ENCODE measurements at regions not wholly inside any gene's neighbourhood (a gene's known extent, or its start where the extent isn't known, plus 50 kb on each side); places are given as distances from the start of the nearest gene placed in this dataset.
"Not testable (repeated sequence)": the region's sequence is repeated elsewhere in the genome, so short reads cannot be mapped to it uniquely, and the experiment has no call there.

DNA sequence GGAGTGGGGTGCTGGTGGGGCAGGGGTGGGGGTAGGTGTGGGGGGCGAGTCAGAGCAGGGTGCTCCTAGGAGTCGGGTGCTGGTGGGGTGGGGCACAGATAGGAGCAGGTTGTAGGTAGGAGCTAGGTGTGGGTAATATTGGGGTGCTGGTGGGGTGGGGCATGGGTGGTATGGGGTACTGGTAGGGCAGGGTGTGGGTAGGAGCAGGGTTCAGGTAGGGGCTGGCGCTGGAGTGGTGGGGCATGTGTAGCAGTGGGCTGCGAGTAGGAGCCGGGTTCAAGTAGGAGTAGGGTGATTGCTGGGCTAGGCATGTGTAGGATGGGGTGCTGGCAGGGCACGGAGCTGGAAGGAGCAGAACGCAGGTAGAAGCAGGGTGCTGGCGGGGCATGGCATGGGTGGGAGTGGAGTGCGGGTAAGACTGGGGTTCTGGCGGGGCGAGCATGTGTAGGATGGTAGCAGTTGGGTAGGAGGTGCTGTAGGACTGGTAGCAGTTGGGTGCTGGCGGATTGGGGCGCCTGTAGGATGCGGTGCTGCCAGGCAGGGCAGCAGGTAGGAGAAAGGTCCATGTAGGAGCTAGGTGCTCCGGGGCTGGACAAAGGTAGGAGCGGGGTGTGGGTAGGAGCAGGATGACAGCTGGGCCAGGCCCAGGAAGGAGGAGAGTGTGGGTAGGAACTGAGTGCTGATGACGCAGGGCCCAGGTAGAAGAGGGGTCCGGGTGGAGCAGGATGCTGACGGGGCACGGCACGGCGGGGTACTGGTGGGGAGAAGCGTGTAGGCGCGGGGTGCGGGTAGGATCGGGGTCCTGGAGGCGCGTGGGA, 105.5 kb upstream of the SIMC1 start:
- H3K4me3 ChIP-seq (ENCODE audit: low read depth in 1 of 2, low read length in 1 of 2): no peak overlapping the region
- TF ChIP-seq, protein P1, sequence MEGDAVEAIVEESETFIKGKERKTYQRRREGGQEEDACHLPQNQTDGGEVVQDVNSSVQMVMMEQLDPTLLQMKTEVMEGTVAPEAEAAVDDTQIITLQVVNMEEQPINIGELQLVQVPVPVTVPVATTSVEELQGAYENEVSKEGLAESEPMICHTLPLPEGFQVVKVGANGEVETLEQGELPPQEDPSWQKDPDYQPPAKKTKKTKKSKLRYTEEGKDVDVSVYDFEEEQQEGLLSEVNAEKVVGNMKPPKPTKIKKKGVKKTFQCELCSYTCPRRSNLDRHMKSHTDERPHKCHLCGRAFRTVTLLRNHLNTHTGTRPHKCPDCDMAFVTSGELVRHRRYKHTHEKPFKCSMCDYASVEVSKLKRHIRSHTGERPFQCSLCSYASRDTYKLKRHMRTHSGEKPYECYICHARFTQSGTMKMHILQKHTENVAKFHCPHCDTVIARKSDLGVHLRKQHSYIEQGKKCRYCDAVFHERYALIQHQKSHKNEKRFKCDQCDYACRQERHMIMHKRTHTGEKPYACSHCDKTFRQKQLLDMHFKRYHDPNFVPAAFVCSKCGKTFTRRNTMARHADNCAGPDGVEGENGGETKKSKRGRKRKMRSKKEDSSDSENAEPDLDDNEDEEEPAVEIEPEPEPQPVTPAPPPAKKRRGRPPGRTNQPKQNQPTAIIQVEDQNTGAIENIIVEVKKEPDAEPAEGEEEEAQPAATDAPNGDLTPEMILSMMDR (IDR thresholded peaks at IDR 0.05): no peak

DNA sequence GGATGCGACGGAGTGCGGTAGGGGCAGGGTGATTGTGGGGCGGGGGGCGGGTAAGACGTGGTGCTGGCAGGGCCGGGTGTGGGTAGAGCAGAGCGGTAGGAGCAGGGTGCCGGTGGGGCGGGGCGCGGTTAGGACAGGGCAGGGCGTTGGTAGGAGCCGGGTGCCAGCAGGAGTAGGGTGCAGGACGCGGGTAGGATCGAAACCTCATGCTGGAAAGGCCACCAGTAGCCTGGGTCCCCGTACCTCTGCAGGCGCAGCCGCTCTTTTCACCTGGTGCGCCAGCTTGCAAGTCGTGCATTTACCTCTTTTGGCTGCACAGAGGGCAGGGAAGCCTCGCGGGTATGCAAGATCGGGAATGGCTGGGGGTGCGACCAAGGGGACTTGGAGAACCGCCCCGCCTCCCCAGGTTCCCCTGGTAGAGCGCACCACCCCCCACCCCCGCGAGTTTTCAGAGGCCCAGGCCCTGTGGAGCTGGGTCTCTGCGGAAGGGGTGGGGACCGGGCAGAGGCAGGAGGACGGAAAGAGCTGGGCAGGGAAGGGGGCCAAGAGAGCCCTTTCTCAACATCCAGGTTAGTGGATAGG, 104.8 kb upstream of the SIMC1 start:
- Histone ChIP-seq H3K36me3 (no peaks in the 10 kb centered on the region), H3K27me3 (peaks cover 72% of the 10 kb centered on the region), H3K4me1 (ENCODE audit: control insufficient read depth in 1 of 2, insufficient read depth in 1 of 2, low read depth in 1 of 2, low read length in 1 of 2) (no peaks in the 10 kb centered on the region), H3K4me3 (ENCODE audit: low read depth in 1 of 2, low read length in 1 of 2) (no peak overlapping the region), H3K27ac (no peak overlapping the region), H3K9me3 (no peaks in the 10 kb centered on the region)
- TF ChIP-seq, protein P1 (IDR thresholded peaks at IDR 0.05): no peak

More for the DNA sequence above, 105.5 kb upstream of the SIMC1 start:
- H3K9me3 ChIP-seq: no peaks in the 10 kb centered on the region
- H3K4me1 ChIP-seq (ENCODE audit: control insufficient read depth in 1 of 2, insufficient read depth in 1 of 2, low read depth in 1 of 2, low read length in 1 of 2): no peaks in the 10 kb centered on the region
- H3K27ac ChIP-seq: no peak overlapping the region
- H3K36me3 ChIP-seq: no peaks in the 10 kb centered on the region
- H3K27me3 ChIP-seq: peaks cover 66% of the 10 kb centered on the region

DNA sequence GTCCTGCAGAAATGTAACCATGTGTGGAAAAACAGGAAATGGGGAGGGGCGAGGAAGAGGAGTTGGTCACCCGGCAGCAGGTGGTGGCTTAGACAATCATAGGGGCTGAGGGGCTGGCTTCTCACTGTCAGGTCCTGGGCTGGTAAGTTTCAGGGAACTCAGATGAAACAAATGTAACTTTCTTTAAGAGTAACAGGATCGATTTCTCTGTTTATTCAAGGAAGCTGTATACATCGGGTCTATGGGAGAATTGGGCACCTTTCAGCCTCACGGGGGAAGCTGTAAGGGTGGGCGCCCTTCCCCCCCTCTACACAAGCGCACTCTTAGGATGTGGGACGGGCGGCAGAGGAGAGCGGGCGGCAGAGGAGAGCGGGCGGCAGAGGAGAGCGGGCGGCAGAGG, 104.3 kb upstream of the SIMC1 start:
- Histone ChIP-seq H3K4me1 (ENCODE audit: control insufficient read depth in 1 of 2, insufficient read depth in 1 of 2, low read depth in 1 of 2, low read length in 1 of 2) (no peaks in the 10 kb centered on the region), H3K4me3 (ENCODE audit: low read depth in 1 of 2, low read length in 1 of 2) (no peak overlapping the region), H3K27me3 (peaks cover 77% of the 10 kb centered on the region), H3K9me3 (no peaks in the 10 kb centered on the region), H3K36me3 (no peaks in the 10 kb centered on the region), H3K27ac (no peak overlapping the region)
- TF ChIP-seq, protein P1 (IDR thresholded peaks at IDR 0.05): no peak

DNA sequence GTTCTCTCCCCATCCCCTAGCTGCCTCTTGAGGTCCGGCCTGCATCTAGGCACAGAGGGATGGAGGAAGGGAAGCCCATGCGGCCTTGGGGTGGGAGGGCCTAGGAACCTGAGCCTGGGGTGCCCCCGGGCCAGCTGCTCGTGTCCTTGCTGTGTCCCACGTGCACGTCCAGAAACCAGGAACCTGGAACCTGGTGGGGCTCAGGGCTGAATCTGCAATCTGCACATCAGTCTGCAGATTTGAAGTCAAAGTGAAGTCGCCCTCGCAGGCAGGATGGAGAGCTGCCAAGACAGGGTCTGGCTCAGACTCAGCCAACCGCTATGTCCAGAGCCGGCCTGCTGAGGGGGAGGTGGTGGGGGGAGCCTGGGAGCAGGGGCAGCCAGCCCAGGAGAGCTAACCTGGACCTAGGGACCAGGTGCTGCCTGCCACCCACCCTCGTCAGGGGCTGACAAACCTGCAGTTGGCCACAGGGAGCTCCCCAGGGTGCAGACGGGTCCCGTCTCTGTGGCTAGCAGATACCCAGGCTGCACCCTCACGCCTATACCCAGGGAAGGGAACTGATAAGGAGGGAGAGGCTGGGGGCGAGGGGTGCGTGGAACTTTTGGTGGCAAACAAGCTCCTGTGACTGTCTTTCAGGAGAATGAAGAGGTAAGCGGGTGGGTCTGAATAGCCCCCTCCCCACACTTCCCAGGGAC, 103.5 kb upstream of the SIMC1 start:
- Histone ChIP-seq H3K27me3 (peaks cover 82% of the 10 kb centered on the region), H3K4me3 (ENCODE audit: low read depth in 1 of 2, low read length in 1 of 2) (no peak overlapping the region), H3K36me3 (no peaks in the 10 kb centered on the region), H3K27ac (no peak overlapping the region), H3K4me1 (ENCODE audit: control insufficient read depth in 1 of 2, insufficient read depth in 1 of 2, low read depth in 1 of 2, low read length in 1 of 2) (no peaks in the 10 kb centered on the region), H3K9me3 (no peaks in the 10 kb centered on the region)
- TF ChIP-seq, protein P1 (IDR thresholded peaks at IDR 0.05): no peak

DNA sequence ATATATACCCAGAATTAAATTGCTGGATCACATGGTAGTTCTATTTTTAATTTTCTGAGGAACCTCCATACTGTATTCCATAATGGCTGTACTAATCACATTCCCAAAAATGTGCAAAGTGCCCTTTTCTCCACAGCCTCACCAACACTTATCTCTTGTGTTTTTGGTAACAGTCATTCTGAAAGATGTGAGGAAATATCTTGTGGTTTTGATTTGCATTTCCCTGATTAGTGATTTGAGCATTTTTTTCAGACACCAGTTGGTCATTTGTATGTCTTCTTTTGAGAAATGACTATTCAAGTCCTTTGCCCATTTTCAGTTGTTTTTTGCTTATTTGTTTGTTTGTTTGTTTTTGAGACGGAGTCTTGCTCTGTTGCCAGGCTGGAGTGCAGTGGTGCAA, 98.1 kb upstream of the SIMC1 start:
- not testable (repeated sequence) for H3K4me1 ChIP-seq (ENCODE audit: control insufficient read depth in 1 of 2, insufficient read depth in 1 of 2, low read depth in 1 of 2, low read length in 1 of 2); H3K9me3 ChIP-seq

DNA sequence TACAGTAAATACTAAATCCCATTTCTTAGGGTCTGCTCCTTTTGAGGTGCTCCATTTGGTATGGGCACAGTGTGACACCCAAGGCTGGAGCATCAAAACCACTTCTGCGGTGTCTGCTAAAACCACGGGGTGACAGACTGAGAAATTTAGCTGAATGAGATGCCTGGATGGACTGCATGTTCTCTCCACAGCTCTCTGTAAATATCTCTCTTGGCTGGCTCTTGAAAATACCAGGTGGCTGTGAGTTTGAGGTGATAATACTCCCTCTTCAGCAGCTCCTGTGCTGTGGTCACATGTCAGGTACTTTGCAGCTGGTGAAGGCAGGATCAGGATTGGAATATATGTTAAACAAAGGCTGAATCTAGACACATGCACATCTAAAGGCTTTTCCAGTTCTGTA, 93.7 kb upstream of the SIMC1 start:
- H3K4me1 ChIP-seq (ENCODE audit: control insufficient read depth in 1 of 2, insufficient read depth in 1 of 2, low read depth in 1 of 2, low read length in 1 of 2): no peaks in the 10 kb centered on the region
- no peak overlapping the region for H3K27ac ChIP-seq

More for the DNA sequence above, 98.1 kb upstream of the SIMC1 start:
- H3K27me3 ChIP-seq: peaks cover 58% of the 10 kb centered on the region
- not testable (repeated sequence) for H3K4me3 ChIP-seq (ENCODE audit: low read depth in 1 of 2, low read length in 1 of 2); H3K36me3 ChIP-seq; H3K27ac ChIP-seq

DNA sequence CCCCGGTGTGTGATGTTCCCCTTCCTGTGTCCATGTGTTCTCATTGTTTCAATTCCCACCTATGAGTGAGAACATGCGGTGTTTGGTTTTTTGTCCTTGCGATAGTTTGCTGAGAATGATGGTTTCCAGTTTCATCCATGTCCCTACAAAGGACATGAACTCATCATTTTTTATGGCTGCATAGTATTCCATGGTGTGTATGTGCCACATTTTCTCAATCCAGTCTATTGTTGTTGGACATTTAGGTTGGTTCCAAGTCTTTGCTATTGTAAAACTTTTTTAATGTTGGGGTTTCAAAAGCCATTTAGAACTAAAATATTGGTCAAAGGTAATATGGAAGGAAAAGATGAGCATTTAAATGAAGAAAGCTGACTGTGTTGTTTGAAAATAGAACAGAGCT, 88.3 kb upstream of the SIMC1 start:
- not testable (repeated sequence) for H3K4me3 ChIP-seq (ENCODE audit: low read depth in 1 of 2, low read length in 1 of 2); H3K9me3 ChIP-seq; H3K27ac ChIP-seq; H3K36me3 ChIP-seq; H3K4me1 ChIP-seq (ENCODE audit: control insufficient read depth in 1 of 2, insufficient read depth in 1 of 2, low read depth in 1 of 2, low read length in 1 of 2)
- peaks cover 39% of the 10 kb centered on the region for H3K27me3 ChIP-seq

More for the DNA sequence above, 93.7 kb upstream of the SIMC1 start:
- Histone ChIP-seq H3K27me3 (peaks cover 43% of the 10 kb centered on the region), H3K36me3 (no peaks in the 10 kb centered on the region), H3K4me3 (ENCODE audit: low read depth in 1 of 2, low read length in 1 of 2) (no peak overlapping the region), H3K9me3 (no peaks in the 10 kb centered on the region)
- TF ChIP-seq, protein P1 (IDR thresholded peaks at IDR 0.05): no peak

Measured in neutrophil (primary cell).